Superior temporal gyrus (tissue), 1 donor: ENCODE measurements at regions not wholly inside any gene's neighbourhood (a gene's known extent, or its start where the extent isn't known, plus 50 kb on each side); places are given as distances from the start of the nearest gene placed in this dataset.

ENCODE experiments used
- DNase-seq: peaks from one replicate; pipeline ENCODE4 v3.0.0-alpha.2; 2016; ENCODE audit errors: extremely low spot score

DNA sequence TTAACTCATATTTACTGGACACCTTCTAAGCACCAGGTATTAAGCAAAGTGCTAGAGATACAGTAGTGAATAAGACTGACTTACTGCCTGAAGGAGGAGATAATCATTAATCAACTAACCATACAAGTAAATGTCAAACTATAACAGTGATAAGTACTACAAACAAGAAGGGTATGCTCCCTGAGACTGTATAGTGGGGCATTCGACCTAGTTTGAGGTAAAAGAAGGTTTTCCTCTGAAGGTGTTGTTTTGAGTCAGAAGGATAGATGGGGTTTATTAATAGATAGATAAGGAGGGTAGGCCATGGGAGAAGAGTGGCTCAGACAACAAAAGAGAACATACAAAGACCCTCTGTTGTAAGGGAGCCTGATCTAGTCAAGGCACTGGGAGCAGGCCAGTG is 105.4 kb downstream of the DDIT4L start:
- DNase-seq, result no peak

DNA sequence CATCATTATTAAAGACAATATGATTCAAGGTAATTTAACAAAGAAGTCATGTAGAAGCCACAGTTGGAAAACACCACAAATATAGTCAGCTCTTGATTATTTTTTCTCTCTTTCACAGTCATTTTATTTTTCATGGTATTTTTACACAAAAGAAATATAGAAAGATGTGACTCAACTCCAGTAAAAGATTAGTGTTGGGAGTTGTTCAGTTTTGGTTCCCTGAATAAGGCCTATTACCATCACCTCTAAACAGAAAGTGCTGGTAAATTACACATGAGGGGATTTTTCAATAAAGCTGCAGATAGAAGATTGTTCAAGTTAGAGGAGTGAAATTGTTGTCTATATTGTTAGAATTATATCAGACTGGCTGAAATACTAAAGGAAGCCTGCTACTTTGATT is 107.0 kb downstream of the DDIT4L start:
- DNase-seq, result no peak

DNA sequence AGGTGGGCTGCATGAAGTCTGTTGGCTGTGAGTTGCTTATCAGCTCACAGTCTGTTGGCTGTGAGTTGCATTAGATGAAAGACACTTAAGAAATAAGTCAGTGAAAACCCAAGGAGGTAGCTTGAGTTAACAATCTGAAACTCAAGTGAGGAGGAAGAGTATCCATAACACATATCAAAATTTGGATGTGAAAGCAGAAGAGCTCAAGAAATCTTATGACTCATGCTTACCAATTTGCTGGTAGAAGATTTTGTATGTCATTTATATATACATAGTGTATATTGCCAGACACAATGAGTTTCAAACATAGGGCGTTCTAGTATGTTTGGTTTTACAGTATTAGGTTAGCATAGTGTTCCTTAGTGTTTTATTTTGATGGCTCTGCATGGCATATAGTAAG is 107.4 kb downstream of the DDIT4L start:
- no peak for DNase-seq

DNA sequence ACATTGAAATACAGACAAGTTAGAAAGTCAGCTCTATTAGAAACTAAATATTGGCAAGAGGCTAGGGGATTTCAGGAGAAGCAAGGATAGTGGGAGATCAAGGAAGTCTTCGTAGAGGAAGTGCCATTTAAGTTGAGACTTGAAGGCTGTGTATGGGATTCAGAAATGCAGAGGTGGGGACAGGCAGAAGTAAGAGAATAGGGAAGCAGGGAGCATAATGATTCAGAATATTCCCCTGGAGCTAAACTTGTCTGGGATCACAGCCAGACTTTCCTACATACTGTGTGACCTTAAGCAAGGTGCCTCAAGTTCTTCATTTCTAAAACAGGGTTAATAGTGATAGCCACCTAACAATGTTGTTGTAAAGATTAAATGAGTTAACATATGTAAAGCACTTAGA is 108.8 kb downstream of the DDIT4L start:
- no peak for DNase-seq

DNA sequence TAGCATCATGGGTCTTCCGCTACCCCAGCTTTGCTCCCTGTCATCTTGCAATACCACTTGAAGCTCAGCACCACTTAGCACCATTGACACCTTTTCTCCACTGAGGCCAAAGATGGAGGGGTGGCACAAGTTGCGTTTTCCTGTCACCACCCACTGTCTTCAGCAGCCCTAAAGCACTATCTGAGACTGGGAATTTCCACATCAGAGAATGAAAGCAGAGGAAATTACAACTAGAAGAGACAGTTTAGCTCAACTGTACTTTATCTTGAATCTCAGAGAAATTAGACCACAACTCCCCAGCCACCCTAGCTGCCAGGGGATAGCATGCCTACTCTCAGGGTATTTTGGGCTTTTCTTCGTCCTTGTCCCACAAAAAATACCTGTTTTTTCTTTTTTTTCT is 111.0 kb downstream of the DDIT4L start:
- DNase-seq, result no peak

DNA sequence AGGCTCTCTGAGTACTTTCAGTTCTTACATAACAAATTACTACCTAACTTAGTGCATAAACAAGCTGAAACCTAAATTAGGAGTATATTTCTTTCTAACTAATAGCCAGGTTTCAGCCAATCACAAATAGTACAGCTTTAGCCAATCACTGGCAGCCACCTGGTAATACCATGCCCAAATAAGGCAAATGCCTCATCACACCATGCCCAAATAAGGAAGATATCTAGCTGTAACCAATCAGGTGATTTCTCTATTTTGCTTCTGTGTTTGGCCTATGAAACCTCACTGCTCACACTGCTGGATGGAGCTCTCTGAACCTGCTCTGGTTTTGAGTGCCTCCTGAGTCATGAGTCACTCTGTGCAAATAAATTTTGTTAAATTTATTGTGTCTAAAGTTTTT is 113.5 kb downstream of the DDIT4L start:
- DNase-seq, result no peak

DNA sequence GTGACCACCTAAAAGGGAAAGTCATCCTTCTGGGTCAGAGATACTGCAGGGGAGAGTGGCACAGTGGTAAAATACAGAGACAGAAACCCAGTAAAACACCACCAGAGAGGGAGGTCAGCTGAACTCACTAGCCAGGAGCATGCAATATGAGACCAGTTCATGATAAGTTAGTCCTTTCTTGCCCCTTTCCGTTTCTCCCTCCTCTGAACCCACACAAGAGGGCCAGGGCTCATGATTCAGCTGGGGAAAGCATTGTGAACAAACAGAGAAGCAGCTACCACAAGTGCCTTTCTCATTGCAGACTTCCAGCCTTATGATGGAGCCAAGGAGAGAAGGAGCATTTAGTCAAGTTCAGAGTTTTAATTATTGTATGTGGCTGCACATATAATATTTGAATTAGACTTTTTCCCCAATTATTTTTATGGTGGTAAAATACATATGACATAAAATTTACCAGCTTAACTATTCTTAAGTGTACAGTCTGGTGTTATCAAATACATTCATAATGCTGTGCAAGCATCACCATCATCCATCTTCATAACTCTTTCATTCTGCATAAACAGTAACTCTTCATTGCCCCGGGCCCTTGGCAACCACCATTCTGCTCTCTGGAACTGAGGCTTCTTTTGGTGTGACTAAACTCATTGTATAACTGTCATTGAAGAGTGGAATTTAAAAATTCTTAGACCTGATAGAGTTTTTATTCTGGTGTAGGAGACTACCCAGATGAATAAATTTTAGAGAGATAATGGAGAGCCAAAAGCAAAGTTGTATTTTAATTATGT is 114.6 kb downstream of the DDIT4L start:
- DNase-seq, result no peak

DNA sequence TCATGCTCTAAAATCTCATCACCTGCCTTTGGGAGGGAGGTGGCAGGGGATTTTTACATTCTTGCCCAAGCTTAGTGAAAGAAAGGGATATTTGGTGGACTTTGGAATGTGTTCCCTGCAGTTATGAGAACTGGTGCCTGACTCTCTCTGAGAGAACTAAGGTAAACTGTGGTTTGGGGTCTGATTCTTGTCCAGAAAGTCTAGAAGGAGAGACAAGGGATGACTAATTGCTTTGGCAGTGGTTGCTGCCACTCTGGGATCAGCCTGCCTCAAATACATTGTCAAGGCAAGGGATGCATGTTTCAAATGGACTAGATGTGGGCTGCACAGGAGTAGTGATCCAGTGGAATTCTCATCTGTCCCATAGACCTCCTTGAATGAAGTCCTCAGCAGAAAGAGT is 115.2 kb downstream of the DDIT4L start:
- DNase-seq, result no peak

DNA sequence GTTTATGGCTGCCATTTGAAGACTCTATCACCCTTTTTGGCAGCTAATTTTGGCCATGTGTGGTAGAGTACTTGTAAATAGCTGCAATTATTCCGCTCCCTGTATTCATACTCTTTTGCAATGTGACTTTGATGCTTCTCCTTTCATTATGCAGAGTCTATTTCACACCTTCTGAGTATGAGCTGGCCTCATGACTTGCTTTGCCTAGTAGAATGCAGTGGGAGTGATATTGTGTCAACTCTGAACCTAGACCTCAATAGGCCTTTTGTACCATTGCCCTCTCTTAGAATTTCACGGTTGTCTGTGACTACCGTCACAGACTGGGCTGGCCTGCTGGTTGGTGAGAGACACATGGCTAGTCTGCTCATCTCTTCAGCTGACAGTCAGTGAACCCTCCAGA is 118.8 kb downstream of the DDIT4L start:
- DNase-seq, result no peak

DNA sequence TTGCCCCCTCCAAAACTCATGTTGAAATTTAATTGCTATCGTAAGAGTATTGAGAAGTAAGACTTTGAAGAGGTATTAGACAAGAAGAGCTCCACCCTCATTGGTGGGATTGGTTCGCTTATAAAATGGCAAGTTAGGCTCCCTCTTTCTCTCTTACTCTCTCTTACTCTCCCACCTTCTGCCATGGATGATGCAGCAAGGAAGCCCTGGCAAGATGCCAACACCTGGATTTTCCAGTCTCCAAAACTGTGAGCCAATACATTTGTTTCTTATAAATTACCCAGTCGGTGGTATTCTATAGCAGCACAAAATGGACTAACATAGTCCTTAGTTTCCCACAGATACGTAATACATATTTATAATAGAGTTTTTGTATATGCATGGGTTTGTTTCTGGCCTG is 119.4 kb downstream of the DDIT4L start:
- DNase-seq, result no peak

DNA sequence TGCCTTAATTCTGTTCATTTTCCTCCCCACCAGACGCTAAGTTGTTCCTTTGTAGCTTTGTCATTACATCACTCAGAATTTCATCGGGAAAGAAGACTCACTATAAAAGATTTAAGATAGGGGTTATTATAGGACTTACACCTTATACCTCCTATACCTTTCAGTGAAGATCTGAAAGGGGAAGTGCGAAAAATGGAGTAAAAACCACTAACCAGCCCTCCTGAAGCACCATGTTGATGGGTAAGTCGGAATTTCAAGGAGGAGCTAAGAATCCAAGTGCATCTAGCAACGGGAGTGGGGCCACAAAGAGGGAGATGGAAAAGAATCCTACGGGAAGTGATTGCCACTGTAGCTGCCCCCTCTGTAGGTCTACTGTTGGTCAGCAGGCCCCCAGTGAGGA is 119.1 kb upstream of the H2AZ1 start:
- DNase-seq, result no peak

DNA sequence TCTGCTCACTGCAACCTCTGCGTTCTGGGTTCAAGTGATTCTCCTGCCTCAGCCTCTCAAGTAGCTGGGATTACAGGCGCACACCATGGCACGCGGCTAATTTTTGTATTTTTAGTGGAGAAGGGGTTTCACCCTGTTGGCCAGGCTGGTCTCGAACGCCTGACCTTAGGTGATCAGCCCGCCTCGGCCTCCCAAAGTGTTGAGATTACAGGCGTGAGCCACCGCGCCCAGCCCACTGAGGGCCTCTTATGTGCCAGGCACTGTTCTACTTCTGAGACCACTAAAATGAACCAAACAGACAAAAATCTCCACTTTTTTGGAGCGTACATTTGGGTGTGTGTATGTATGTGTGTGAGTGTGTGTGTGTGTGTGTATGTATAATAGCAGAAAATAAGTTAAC is 117.2 kb upstream of the H2AZ1 start:
- no peak for DNase-seq

DNA sequence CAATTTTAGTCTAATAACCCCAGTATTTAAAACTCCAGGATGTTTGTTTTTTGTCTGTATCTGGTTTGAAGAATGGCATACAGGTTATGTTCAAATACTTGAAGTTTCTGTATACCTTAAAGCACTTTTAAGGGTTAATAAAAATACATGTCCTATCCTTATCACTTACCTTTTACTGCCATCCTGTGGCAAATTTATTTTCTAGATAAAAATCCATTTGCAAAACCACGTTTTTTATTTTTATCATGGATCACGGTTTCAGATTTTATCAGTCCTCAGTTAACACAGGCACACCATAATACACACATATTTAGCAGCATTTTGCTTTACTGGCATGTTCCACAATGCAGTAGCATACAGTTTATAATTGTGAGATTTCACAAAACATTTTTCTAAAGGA is 113.3 kb upstream of the H2AZ1 start:
- DNase-seq, result no peak

DNA sequence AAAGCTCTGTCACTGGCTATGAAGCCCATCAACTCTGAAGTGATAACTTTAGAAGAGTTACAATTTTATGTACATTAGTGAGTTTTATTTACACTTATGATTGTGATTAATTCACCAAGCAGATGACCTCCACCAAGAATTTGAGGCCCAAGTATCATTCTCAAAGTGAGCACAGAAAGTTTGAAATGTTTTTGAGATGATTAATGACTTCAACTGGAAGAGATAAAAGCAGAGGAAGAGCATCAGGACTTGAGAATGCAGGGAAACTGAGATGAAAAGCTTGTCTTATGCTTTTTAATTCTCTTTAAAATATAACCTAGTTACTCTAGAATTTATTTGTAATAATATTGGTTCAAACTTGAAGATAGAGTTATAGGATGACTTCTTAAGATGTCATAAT is 112.8 kb upstream of the H2AZ1 start:
- DNase-seq, result no peak

DNA sequence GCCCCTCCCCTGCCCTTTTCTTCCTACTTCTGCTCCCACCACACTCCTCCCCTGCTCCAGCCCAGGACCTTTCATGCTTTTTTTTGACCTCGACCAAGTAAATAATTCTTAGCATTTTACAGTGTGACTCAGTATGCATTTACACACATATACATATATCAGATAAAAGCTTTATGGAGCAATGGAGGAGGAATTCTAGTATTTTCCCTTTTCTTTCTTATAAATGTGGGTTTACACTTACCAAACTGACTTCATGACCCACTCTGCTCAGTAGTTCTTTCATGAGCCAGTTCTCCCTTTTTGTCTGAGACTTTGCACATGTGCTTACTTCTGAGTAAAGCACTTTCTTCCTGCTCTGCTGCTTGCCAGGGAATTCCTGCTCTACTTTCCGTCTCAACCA is 111.8 kb upstream of the H2AZ1 start:
- DNase-seq, result no peak

DNA sequence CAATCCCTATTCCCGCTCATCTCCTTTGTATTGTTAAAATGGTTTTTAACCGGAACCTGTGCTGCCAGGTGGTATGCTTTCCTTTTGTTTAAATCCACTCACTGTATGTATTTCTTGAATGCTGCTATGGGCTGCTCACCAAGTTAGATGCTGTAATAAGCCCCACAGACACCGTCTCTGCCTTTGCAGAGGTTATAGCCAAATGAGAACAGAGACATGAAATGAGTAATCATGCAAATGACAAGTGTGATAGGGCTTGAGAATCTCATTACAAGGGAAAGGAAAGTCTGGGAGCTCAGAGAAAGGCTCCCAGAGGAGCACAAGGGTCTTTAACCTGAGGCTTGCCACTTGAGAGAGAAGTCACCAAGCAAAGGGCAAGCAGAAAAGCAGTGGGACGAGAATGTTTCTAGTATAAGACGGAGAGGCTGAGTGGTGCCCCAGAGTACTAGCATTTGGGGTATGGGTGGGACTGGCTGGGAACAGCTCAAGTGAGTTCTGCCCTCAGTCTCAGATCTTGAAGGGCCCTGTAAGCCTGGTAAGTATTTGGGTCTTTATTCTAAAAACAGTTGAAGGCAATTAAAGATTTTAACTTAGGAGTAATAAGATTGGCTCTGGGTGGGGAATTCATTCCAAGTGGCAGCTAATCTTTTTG is 110.8 kb upstream of the H2AZ1 start:
- DNase-seq, result no peak

DNA sequence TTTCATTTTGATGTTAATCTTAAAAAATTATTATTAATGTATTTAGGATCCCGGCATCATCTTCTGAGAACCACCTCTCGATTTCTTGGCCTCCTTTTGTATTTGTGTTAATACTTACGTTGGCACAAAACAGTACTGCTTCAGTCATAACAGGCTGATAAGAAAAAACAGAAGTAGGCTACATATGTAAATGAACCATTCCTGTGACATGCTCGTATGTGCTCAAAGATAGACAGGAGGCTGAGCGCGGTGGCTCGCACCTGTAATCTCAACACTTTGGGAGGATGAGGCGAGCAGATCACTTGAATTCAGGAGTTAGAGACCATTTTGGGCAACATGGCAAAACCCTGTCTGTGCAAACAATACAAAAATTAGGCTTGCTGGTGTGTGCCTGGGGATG is 109.4 kb upstream of the H2AZ1 start:
- DNase-seq, result no peak

DNA sequence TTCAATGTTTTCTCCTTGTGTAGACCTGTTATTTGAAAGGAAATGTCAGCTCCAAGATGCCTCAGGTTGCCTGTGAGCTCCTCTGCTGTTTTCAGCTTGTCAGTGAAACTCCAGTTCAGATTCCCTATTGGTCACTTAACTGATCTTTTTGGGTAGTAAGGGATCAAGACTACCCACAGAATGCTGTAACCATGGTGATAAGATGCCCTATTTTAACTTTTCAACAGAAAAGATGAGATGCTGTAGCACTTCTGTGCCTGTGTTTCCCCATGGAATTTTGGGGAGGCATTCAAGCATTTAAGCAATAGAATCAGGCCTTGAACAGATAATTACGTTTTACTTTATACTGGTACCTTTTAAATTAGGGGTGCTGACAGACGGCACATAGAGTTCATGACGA is 106.6 kb upstream of the H2AZ1 start:
- DNase-seq, result no peak

DNA sequence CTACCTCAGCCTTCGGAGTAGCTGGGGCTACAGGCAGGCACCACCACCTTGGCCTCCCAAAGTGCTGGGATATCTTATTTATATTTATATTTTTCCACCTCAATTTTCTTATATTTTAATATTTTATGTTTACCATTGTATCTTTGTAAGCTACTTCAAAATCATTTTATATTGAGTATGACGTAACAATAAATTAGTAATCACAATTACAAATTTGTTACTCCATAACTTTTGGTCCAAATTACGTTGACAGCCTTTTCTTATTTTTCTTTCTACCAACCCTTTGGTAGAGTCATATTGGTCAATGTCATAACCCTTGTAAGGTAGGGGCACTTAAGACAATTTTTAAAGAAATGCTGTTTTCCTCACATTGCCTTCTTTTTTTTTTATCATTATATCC is 104.0 kb upstream of the H2AZ1 start:
- DNase-seq, result no peak

DNA sequence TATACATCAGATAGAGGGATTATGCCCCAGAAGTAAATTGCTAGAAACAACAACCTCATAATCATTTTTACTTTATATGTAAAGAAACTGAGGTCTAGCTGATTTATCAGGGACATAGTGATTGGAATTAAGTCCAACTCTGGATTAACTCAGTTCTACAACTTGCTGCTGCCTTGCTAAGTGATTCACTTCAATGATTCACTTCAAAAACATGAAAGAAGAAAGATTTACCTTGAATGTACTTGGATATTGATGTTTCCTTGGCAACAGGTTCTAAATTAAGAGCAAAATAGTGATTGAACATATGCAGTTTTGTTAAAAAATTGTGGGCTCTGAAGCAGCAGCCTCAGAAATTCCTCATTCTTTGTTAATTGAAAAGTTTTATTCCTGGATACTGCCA is 99.8 kb upstream of the H2AZ1 start:
- no peak for DNase-seq

DNA sequence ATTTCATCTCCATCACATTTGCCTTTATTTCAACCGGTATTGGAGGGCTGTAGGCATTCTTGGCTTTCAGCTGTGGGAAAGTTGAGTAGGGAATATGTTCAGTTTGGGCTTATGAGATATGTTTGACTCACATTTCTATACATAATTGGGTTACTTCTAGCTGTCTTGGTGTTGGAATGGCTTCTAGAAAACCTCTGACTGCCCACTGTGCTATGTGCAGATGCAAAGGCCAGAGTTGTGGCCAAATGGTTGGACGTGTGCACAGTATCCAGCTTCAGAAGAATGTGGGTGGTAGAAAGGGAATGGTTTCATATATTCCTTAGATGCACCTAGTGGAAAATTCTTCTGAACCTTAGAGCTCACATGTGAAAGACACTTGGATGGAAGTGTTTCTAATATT is 92.6 kb upstream of the H2AZ1 start:
- DNase-seq, result no peak

DNA sequence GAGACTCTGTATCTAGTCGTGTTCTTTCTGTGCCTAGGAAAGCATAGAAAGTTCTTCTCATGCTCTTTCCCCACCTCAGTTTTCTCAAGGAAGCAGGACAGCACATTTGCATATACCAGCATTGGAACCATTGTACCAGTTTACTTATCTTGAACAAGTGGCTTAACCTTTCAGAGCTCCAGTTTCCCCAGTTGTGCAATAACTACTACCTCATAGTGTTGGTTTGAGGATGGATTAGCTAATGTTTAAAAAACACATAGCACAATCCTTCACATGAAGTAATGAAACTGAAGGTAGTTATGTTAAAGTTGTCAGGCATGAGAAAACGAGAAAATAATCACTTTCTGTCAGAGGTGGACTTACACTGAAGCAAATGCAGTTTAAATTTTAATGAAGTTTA is 92.2 kb upstream of the H2AZ1 start:
- no peak for DNase-seq

DNA sequence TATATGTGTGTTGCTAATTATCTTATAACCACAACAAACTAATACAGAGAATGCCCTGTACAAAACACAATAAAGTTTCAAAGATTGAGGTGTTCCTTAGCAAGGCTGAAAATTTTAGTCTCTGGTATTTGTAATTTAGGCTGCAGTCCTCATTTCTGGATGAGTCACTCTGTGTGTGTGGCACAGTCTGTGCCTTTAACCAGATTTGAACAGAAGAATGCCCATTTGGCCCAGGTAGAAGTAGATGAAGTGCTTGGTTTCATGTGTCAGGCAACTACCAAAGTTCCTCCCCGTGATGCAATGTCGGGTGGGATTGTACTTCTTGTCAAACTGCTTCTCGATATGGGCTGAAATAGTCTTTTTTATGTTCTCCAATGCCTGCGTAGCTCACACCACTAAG is 91.6 kb upstream of the H2AZ1 start:
- DNase-seq, result no peak
